Endometrium (tissue), 2 donors: ENCODE measurements at regions not wholly inside any gene's neighbourhood (a gene's known extent, or its start where the extent isn't known, plus 50 kb on each side); places are given as distances from the start of the nearest gene placed in this dataset.

Source experiments
- FAIRE-seq: peaks from 2 replicates; lab custom pipeline; 2012; peaks lifted over from hg19 to GRCh38; lab: Jason Lieb, UNC
- donor health status: control.
- donor health status: control.

DNA sequence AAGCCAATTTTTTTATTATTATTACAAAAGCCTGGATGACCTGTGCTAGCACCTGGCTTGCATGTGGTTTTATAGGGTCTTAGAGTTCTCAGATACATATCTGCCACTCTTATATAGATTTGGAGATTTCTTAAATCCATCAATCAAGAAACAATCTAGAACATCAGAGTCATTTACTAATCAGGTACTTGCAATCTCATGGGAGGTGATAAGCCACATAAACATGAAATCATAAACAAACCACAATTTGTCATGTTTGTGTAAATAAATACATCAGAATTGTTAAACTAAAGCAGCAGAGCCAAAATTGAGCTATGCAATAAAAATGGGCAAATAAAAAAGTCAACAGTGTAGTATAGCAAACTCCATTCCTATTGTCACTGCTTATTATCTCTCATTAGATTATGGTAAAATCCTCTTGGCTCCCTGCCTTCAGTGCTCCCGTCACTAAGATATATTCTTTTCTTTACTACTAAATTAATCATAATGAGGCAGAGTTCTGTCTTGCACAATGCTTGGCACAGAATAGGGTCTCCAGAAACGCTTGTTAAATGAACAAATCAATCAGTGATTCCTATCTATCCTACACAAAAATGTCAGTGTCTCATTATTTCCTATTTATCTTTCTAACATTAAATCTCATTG lies 108.7 kb upstream of the TTC29 start:
- no peak for FAIRE-seq

DNA sequence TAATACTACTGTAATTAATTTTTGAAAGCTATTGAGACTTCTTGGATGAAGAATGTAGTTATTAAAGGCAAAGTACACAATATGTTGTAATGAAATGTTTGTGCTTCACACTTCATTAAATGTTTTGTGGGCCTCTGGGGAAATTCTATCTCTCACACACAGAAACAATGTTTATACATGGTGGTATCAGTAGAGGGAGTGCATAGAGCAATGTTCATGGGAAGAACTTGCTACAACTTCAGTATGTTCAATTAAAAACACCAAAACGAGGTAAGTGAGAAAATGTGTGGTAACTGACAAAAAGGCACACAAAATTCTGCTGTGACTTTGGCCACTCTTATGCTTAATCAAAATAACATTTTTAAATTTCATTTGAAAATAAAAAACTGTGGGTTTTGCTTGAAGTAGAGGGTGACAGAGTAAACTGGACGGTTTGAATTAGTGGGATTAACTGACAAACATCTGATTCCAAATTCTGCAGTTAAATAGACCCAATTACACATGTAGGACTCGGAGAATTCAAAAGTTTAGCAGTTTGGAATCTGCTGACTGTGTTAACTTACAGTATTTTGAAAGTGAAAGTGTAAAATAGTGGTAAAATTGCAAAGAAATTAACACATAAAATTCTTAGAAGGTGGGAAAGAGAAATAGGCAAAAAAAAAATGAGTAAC lies 111.4 kb upstream of the TTC29 start:
- FAIRE-seq = no peak

DNA sequence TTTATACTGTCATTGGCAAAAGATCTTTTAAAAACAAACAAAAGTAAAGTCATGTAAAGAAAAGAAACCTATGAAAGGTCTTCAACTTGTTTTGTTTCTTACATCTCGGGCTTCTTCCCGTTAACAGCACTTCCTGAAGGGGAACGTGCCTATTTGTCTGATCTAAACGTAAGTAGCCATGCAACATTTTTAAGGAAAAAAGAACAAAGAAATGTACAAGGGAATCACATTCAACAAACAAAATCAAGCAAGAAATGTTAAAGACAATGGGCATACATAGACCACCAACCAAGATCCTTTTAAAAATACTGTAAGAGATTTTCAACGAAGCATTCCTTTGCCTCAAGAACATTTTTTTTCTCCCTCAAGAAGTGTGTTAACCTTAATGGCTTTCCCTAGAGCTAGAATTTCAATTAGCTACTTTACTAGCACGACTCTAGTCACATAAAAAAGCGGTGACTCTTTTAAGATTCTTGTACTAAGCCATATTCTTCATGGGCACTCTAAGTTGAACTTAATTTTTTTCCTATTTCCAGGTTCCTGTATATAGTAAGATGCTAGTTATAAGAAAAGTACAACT lies 112.0 kb upstream of the TTC29 start:
- peak; percentile 33 for FAIRE-seq

DNA sequence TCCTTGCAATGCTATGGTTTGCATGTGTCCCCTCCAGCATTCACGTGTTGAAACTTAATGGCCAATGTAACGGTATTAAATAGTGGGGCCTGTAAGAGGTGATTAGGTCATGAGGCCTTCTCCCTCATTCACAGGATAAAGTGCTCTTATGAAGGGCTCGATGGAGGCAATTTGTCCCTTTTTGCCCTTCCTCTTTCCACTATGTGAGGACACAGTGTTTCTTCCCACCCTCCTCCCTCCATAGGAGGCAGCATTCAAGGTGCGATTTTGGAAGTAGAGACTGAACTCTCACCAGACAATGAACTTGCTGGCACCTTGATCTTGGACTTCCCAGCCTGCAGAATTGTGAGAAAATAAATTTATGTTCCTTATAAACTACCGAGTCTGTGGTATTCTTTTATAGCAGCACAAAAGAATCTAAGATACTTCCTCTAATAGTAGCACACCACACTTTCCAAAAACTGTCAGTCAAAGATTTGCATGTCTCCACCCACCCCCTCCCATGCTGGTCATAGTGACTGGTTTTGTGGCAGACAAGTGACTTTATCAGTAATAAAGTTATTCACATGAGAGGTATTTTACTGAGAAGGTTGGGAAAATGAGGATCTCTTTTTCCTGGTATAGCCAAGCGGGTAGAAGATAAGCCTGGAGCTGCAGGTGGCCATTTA lies 113.5 kb upstream of the TTC29 start:
- FAIRE-seq = no peak

DNA sequence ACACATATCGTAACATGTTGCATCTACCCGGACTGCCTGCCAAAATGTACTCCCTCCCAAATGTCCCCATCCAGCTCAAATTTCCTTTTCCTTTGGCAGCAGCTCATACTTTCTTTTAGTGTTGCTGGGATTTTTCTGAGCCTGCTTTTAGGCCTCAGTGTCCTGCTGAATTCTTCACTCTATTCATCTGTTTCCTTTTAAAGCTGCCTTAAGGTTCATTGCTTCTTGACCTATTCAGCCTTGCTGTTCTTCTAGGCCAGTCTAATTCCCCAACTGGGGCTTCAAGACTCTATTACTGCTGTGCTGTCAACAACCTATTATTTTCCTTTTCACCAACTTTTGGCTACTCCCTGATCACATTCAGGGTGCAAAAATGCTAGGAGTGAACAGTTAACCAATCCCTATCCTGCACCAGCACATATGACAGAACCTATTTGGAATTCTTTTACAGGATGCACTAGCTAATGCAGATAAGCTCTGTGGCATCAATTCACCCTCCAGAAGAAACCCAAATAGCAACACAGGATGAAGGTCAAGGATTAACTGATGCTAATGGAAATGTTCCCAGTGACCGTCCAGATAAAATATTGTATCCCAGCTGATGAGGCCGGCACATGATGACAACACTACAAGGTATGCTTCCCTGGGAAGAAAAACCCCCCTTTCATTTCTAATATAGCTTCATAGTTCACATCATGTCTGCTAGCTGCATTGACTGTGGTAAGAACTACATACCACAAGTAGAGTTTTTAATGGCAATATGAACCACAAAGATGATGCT lies 114.7 kb upstream of the TTC29 start:
- peak; percentile 12 for FAIRE-seq

DNA sequence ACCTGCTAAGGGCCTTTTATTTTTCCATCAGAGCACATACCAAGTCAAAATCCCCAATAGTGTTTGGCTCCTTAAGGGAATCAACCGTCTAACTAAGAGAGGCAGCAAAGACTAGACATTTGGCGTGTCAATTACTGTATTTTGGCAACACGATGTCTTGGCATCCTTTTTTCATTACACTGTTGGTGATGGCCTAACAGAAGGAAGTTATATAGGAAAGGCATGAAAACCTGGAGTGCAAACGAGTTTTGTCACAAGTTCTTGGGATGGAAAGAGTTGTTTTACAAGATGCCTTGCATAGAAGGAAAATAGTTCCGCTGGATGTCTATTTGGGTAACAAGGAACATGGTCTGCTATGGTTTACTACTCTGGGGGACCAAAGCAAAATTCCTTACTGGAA lies 119.2 kb upstream of the TTC29 start:
- no peak for FAIRE-seq

DNA sequence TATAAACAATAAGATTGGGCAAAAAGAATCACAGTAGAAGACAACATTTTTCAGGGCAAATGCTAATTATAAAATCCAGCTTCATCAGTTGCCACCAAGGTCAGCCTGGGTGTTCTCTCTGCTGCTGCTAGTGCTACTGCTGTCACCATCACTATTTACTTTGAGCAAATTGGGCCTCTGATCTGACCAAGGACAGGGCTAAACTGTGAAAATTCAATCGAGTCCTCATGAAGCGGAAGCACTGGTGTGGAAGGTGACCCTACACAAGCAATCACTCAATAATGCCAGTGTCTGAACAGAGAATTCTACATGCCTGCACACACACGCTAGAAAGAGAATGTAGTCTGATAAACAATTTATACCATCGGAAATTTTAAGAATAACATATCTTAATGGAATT lies 122.9 kb upstream of the TTC29 start:
- FAIRE-seq = no peak

DNA sequence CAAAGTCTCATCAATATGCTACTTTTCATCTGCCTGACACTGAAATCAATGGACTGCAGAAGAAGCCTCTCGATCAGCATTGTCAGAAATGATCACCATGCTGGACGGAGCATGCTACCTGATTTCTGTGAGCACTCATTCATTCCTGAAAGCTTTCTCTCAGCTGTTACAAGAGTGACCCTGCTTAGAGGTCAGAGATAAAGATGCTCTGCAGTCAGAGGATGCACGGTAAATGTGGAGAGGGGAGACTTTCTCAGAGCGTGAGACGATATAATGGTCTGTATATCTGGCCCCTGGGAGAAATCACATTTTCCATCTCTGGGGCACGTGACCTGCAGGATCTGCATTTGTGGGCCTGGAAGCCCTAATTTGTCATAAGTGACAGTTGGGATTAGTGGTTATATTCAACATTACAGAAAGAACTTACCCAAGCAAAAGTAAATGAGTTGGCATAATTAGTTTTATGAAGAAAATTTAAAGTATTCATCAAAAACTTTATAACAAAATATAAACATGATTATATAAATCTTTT lies 125.6 kb upstream of the TTC29 start:
- no peak for FAIRE-seq

DNA sequence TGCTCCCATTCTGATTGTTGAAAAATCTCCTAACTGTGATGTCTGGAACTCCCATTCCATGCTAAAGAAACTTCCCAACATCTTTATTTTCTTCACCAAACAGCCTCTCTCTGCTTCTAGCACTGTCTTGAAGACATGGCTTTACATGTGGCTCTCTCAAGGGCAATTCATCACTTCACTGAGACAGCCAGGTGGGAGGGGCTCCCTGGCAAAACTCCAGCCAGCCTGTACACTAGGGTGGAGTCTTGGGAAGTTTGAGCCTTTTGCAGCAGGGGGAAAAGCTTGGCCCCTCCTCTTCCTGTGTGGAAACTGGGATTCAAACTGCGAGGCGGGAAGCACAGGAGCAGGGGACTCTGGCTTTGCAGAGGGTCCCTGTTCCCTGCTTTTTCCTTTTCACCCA lies 130.5 kb upstream of the TTC29 start:
- FAIRE-seq = no peak

DNA sequence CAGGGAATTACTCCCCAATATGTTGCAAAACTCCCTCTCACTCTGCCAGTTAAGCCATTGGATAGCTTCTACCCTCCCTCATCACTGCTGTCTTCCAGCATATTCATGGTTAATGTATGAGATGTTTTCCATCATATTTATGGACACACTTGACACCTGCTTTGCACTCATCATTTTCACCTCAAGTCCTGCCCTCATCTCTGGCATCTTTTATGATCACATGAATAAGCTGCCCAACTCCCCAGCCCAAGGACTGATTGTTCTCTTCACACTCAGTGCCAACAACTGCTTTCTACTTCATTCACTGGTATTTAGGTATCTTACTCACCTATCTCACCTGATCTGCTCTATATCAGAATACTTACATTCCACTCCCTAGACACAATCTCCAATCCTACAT lies 131.1 kb upstream of the TTC29 start:
- no peak for FAIRE-seq

DNA sequence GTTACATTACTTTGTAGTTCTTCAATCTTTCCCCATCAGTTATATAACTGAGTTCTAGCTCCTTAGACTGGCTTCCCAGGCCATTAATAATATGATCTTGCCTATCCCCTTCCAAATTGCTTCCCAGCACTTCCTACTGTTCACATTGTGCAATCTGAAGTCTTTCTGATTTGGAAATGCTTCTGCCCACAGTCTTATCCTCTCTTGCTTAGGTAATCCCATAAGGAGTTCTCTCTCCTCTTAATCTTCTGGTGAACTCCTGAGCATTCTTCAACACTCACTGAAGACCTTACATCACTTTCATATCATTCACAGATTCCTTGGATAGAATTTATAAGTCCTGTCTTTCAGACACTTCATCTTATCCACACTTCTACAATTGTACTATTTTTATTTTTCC lies 132.7 kb upstream of the TTC29 start:
- no peak for FAIRE-seq

DNA sequence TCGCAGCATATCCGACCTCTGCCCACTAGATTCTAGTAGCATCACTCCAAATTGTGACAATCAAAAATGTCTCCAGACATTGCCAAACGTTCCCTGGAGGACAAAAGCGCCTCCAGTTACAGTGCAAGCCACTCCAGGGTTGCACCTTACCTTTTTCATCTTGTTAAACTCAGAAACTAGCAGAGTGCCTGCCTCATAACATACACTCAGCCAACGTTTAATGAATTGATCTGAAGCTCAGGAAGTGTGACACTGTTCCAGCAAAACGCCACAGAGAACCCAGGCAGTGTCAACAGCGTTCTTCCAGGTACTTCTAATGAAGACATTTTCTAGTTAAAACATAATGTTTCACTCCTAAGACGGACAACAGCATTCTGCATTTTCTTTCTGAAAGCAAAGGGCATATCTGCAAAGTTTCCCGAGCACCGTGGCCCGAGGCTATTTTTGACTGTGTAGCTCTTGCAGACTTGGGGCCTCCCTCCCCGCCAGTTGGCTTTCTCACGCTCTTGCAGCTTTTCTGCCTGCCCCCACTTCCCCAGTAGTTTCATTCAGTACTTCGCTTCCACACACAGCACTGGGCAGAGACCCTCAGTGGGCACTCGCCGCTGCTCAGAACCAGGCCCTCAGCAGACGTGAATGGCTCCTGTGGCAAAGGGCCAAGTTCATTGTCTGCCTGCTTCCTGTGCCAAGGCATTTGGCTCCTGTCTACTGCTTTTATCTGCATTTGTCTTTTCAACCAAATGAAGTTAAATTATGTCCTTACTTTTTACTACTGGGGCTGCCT lies 133.4 kb upstream of the TTC29 start:
- FAIRE-seq = no peak

DNA sequence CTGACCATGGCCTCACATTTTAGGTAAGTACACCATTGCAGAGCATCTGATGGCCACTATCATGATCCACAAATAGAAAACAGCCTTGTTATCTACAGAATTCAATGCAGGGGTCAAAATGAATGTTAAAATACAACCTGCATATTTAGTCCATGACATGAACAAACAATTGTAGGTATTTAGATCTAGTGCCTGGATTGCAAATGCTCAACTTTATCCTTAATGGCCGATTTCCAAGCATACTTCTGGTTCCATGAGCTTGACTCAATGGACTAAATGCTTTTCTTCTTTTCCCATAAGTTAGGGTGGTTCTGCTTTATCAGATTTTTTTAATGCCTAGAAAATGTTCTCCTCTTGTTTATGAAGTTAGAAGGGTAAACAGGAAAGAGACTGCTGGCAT lies 139.2 kb upstream of the TTC29 start:
- FAIRE-seq = no peak

DNA sequence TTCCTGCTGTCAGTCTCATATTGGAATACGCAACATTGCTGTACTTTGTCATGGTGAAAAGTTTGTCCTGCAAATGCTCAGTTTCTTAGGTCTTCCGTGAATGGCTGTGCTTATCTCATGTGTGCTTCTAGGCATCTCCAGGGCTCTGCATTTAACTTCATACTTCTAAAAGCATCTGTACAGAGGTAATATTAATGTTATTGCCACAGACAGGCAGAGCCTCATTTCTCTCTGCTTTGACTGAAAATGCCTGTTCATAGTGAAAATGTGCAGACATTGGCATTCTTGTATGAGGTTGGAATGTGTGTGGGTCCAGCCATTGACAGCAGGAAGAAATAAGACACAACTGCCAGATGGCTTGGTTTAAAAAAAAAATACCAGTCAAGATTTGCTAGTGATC lies 140.1 kb upstream of the TTC29 start:
- FAIRE-seq = no peak

DNA sequence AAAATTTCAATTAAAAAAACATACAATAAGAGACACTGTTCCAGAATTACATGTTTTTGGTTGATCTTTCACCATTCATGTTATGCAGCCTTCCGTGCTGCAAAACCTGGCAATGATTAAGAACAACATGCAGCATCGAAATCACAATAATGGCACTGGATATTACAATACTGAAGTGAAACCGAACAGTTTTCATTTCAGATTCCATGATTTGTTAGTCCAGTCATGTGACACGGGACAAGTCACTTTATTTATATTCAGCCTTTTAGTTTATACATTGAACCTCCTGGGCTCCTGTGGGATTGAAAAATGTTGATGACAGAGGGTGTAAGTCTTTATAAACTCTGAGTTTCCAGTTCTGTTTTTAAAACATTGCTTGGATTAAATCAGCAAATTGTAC lies 142.5 kb upstream of the TTC29 start:
- no peak for FAIRE-seq

DNA sequence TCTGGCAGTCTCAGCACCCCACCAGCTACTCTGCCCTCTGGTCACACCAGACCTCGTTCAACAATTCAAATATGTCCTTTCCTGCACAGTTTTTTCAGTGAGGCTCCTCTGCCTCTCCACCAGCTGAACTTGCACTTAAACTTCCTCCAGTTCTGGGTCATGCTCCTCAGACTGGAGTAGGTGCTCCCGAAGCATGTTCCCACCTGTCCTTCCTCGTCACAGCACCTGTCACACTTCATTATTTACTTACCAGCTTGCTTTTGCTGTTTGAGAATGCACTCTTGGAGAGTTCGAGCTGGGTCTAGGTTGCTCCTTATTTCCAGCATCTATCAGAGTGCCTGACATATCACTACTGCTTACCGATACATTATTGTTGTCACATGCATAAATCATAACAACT lies 144.8 kb upstream of the TTC29 start:
- FAIRE-seq = no peak

DNA sequence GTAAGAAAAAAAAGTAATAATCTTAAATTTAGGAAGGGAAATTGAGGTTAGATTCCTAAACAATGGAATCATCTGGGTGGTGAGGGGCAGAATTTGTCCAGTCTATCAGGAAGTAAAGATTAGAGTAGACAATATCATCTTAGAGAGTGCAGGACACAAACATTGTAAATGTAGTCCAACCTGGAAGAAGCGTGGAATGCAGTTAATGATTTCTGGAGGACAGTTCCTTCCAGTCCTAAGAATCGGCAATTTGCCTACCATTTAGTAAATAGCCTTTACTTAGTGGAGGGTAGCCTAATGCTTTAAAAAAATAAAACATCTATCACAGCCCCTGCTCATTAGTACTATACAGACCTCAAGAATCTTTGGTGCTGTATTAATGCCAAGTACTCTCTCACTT lies 147.5 kb upstream of the TTC29 start:
- no peak for FAIRE-seq

DNA sequence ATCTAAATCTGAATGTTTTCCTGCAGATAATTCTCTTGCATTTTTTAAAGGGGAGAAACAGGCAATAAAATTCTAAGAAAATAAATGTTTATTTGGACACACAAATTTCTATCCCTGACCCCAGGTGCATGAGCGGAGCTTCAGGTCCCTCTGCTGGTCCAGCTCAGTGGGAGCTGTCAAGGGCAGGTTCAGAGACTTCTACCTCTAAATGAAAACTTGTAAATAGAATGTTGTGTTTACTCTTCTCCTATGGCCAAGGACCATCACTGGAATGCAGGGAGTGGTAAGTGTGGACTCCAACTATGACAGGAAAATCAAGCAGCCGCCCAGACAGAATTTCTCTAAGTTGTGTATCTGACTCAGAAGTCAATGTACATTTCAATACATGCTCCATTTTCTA lies 148.6 kb upstream of the TTC29 start:
- FAIRE-seq = no peak

DNA sequence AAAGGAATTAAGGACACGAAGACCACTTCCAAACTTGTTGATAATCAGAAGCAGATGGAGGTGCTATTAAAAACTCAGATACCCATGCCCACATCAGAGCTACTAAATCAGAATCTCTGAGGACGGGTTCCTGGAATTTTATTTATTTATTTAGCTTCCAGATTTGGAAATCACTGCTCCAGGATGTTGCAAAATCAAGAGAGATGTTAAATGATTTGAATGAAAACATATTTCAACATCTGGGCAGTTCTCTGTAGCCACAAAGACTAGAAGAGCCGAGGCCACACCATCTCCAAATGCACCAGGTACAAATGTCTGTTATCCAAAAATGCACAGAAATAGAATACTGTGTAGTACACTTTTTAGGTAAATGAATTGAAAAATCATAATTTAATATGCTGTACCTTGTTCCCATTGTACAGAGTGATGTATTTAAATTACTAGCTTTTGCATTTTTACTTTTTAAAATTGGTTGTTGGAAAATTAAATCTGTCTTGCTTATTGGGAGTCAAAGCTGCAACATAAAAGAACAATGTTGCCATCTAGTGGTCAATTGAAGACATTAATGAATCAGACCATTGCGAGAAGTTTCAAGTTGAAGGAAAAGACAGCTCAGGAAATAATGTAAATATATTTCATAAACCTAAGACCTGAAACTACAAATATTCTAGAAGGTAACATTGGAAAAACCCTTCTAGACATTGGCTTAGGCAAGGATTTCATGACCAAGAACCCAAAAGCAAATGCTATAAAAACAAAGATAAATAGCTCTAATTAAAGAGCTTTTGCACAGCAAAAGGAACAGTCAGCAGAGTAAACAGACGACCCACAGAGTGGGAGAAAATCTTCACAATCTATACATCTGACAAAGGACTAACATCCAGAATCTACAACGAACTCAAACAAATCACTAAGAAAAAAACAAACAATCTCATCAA lies 151.3 kb upstream of the TTC29 start:
- FAIRE-seq = peak; percentile 96

DNA sequence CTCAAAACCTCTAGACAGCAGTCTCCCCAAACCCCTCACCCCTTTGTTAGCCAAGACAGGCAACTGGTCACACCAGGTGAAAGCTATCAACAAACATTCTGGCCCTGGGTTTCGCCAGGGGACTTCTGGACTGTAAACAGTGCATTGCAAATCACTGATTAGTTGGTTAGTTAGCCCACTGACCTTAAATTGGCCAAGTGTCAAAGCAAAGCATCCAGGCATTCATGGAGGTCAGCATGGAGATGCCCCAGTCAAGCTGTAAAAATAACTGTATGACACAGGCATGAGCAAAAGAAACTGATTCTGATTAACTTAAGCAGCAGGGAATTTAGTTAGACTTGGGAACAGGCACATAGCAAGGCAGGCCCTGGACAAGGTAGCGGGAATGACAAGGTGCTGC lies 156.0 kb upstream of the TTC29 start:
- FAIRE-seq = no peak
